H1 (cell line): ENCODE measurements at regions not wholly inside any gene's neighbourhood (a gene's known extent, or its start where the extent isn't known, plus 50 kb on each side); places are given as distances from the start of the nearest gene placed in this dataset.

Source experiments
- BRCA1 ChIP-seq: IDR thresholded peaks from 2 replicates; pipeline ENCODE4 v1.6.1; 2012; ENCODE audit warnings: low read depth, low read length, improper control_type of control experiment
- KDM1A ChIP-seq: fragments of 200-600, 300-600 bp; sonication (generic); IDR thresholded peaks from 2 replicates; pipeline ENCODE4 v1.7.1; 2016; ENCODE audit warnings: mild to moderate bottlenecking, low read length, borderline replicate concordance
- PHF8 ChIP-seq: fragments of 200-600 bp; sonication (generic); conservative IDR thresholded peaks from 2 replicates; pipeline ENCODE4 v1.7.1; 2012; ENCODE audit warnings: low read depth, mild to moderate bottlenecking, inconsistent platforms, low read length, moderate library complexity
- RBBP5 ChIP-seq: IDR thresholded peaks from 2 replicates; pipeline ENCODE4 v1.7.1; 2012; ENCODE audit warnings: low read depth, mild to moderate bottlenecking, inconsistent platforms, low read length, moderate library complexity, borderline replicate concordance
- SP4 ChIP-seq: IDR thresholded peaks from 2 replicates; pipeline ENCODE4 v1.6.1; 2012; ENCODE audit warnings: low read length, inconsistent platforms
- TEAD4 ChIP-seq: IDR thresholded peaks from 2 replicates; pipeline ENCODE4 v1.6.1; 2012; ENCODE audit warnings: low read depth, low read length, inconsistent platforms, mixed read lengths
- TF ChIP-seq, protein P1 (sequence below): fragments of 300-600 bp; sonication (generic); IDR thresholded peaks from 2 replicates; pipeline ENCODE4 v1.7.1; 2012; ENCODE audit warnings: low read length, moderate library complexity, mild to moderate bottlenecking, inconsistent platforms; ENCODE audit not compliant: insufficient replicate concordance

DNA sequence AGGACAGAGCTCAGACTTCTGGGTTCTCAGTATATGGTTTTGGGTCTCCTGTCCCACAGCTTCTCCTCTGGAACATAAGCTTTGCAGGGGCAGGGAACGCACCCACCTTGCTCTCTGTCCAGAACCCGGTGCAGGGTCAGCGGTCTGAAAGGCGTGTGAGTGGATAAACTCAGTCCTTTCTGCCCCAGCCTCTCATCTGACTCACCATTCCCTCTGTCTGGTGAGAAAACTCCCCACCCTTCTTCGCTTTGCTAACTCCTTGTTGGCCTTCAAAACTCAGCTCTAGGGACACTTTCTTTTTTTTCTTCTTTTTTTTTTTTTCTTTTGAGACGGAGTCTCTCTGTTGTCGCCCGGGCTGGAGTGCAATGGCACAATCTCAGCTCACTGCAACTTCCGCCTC, 68.9 kb upstream of the NUP50 start (continued):
- TF ChIP-seq, protein P1, sequence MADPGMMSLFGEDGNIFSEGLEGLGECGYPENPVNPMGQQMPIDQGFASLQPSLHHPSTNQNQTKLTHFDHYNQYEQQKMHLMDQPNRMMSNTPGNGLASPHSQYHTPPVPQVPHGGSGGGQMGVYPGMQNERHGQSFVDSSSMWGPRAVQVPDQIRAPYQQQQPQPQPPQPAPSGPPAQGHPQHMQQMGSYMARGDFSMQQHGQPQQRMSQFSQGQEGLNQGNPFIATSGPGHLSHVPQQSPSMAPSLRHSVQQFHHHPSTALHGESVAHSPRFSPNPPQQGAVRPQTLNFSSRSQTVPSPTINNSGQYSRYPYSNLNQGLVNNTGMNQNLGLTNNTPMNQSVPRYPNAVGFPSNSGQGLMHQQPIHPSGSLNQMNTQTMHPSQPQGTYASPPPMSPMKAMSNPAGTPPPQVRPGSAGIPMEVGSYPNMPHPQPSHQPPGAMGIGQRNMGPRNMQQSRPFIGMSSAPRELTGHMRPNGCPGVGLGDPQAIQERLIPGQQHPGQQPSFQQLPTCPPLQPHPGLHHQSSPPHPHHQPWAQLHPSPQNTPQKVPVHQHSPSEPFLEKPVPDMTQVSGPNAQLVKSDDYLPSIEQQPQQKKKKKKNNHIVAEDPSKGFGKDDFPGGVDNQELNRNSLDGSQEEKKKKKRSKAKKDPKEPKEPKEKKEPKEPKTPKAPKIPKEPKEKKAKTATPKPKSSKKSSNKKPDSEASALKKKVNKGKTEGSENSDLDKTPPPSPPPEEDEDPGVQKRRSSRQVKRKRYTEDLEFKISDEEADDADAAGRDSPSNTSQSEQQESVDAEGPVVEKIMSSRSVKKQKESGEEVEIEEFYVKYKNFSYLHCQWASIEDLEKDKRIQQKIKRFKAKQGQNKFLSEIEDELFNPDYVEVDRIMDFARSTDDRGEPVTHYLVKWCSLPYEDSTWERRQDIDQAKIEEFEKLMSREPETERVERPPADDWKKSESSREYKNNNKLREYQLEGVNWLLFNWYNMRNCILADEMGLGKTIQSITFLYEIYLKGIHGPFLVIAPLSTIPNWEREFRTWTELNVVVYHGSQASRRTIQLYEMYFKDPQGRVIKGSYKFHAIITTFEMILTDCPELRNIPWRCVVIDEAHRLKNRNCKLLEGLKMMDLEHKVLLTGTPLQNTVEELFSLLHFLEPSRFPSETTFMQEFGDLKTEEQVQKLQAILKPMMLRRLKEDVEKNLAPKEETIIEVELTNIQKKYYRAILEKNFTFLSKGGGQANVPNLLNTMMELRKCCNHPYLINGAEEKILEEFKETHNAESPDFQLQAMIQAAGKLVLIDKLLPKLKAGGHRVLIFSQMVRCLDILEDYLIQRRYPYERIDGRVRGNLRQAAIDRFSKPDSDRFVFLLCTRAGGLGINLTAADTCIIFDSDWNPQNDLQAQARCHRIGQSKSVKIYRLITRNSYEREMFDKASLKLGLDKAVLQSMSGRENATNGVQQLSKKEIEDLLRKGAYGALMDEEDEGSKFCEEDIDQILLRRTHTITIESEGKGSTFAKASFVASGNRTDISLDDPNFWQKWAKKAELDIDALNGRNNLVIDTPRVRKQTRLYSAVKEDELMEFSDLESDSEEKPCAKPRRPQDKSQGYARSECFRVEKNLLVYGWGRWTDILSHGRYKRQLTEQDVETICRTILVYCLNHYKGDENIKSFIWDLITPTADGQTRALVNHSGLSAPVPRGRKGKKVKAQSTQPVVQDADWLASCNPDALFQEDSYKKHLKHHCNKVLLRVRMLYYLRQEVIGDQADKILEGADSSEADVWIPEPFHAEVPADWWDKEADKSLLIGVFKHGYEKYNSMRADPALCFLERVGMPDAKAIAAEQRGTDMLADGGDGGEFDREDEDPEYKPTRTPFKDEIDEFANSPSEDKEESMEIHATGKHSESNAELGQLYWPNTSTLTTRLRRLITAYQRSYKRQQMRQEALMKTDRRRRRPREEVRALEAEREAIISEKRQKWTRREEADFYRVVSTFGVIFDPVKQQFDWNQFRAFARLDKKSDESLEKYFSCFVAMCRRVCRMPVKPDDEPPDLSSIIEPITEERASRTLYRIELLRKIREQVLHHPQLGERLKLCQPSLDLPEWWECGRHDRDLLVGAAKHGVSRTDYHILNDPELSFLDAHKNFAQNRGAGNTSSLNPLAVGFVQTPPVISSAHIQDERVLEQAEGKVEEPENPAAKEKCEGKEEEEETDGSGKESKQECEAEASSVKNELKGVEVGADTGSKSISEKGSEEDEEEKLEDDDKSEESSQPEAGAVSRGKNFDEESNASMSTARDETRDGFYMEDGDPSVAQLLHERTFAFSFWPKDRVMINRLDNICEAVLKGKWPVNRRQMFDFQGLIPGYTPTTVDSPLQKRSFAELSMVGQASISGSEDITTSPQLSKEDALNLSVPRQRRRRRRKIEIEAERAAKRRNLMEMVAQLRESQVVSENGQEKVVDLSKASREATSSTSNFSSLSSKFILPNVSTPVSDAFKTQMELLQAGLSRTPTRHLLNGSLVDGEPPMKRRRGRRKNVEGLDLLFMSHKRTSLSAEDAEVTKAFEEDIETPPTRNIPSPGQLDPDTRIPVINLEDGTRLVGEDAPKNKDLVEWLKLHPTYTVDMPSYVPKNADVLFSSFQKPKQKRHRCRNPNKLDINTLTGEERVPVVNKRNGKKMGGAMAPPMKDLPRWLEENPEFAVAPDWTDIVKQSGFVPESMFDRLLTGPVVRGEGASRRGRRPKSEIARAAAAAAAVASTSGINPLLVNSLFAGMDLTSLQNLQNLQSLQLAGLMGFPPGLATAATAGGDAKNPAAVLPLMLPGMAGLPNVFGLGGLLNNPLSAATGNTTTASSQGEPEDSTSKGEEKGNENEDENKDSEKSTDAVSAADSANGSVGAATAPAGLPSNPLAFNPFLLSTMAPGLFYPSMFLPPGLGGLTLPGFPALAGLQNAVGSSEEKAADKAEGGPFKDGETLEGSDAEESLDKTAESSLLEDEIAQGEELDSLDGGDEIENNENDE: no peak
- no peak for TF ChIP-seq PHF8
- no peak for TF ChIP-seq TEAD4
- no peak for TF ChIP-seq KDM1A
- TF ChIP-seq RBBP5: no peak
- no peak for TF ChIP-seq SP4
- no peak for TF ChIP-seq BRCA1
